SKM-1 treated with dmso at 0.1 percent for 144 hours (cell line): ENCODE measurements at regions not wholly inside any gene's neighbourhood (a gene's known extent, or its start where the extent isn't known, plus 50 kb on each side); places are given as distances from the start of the nearest gene placed in this dataset.

Experiments
- DNase-seq: peaks from one replicate; lab custom pipeline; 2025; ENCODE audit not compliant: unreplicated experiment; lab: John Stamatoyannopoulos, UW

DNA sequence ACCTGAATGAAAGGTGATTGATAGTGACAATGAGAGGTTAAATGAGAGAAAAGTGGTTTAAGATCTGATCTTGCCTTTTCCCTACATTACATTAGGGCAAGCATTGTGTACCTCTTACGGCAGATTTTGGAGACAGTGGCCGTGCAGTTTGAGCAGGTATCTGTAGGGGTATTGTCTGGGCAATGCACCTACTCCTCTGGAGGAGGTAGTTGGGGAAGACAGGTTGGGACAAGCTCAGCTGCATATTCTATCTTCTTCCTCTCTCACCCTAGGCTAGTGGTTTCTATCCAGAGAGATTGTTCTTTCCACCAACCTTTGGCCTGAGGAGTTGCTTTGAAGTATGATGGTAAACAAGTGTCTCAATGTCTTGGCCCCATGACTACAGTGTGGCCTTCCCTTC lies 323.2 kb downstream of the CYP26B1 start:
- DNase-seq, result no peak

DNA sequence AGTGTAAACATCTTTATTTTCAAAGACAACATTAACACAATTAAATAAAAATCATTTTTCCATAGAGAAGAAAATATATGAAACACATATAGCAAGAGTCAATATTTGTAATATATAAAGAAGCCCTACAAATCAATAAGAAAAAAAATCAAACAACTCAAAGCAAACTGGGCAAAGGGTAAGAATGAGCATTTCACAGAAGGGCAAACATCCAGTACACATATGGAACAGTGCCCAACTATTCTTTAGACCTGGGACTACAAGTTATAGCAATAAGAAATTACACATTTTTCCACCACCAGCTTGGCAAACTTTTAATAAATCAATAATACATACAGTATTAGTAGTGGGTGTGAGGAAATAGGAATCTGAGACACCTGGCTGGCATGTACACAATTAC lies 324.1 kb downstream of the CYP26B1 start:
- no peak for DNase-seq

DNA sequence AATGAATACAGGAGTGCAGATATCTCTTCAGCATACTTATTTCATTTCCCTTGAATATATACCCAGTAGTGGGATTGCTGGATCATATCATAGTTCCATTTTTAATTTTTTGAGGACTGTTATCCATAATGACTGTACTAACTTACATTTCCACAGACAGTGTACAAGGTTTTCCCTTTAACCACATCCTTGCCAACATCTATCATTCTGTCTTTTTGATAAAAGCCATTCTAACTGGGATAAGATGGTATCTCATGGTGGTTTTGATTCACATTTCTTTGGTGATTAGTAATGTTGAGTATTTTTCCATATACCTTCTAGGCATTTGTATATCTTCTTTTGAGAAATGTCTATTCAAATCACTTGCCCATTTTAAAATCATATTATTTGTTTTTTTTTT lies 325.2 kb downstream of the CYP26B1 start:
- no peak for DNase-seq

DNA sequence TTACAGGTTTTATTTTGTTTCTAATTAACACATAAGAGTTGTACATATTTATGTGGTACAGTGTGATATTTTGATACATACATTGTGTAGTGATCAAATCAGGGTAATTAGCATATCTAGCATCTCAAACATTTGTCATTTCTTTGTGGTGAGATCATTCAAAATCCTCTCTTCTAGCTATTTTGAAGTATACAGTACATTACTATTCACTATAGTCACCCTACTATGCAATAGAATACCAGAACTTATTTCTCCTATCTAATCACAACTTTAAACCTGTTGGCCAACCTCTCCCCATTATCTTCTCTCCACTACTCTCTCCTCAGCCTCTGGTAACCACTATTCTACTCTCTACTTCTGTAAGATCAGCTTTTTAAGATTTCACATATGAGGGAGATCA lies 325.8 kb downstream of the CYP26B1 start:
- DNase-seq, result no peak

DNA sequence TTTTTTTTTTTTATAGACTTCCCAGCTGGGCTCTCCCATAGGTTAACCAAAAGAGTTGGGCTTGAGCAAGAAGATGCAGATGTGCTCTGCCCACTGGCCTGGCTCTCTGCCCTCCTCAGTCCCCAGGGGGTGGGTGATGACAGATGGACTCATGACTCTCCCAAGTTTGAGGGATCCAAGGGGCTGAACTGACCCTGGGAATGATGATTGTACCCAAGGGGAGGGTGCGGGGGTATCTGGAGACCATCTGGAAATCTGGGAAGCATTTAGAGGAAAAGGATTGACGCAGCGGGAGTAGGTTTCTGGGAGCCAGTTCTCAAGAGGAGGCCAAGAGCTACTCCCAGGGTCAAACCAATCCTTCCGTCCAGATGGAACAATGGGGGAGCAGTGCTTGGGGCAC lies 330.8 kb downstream of the CYP26B1 start:
- DNase-seq, result no peak

DNA sequence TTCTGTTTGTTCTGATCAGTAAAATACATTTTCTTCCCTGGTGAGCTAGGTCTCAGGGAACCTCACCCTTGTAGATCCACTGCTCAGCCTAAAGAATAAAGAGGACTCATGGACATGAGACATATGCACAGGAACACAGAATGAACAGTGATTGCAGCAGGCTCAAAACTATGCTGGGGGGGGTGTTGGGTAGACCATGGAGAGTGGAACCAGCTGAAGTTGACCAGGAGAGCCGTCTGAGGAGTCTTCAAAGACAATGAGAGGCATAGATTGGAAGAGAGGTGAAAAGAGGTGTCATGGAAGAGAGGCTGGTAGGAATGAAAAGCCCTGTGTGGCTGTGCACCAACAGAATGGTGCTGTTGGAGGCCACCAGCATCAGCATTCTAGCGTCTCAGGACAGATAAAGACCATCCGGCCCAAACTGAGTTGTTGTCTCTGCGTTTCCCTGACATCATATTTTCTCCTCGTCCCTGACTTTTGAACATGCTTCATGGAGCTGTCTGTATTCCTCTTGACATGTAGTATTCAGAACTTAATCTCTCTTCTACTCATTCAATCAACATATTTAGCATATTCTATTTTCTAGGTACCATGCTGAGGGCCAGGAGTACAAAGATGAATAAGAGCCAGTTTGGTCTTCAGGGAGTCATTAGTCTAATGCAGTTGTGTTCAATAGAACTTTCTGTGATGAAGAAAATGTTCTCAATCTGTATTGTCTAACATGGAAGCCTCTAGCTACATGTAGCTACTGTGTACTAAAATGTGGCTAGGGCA lies 331.8 kb downstream of the CYP26B1 start:
- DNase-seq, result no peak

DNA sequence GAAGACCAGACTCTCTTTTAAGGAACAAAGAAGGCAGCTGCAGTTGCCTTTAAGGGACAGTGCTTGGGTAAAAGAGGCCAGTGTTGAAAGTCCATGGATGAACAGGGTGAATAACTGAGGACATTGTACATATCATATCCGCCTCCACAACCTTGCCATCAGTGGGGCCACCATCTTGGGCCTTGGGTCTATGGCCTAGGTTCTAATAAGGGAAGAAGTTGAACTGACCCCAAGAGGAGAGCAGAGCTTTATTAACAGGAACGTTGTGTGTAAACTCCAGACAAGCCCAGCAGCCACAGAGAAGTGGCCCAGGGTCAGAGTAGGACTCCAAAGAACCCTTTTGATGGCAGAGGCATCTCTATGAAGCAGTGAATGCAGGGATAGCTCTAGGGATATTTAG lies 332.8 kb downstream of the CYP26B1 start:
- DNase-seq, result no peak

DNA sequence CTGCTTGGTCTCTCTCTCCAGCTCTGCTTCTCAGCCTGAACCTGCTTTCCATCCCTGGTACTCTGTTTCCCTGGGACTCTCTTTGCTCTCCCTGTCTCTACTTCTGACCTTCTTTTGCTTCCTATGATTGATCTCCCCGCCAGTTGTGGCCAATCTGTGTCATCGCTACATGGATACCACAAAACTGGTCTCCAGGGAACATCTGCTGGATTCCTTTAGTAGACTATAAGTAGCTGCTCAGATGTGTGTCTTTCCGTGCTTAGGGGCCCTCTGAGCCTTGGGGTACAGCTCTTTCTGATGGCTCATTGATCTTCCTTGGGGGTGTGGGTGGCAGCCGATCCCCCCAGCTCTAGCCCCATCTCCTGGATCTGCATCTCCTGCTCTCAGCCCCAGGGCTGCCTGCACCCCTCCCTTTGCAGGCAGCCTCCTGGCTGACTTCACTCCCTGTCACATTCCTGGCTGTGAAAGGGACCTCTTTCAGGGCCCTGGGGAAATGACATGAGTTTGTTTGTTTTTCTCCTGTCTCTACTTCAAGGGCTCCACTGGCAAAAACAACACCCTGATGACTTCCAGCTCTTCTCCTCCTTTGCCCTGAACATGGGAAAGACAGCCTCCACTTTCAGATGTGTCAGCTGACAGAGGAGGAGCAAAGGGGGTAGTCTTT lies 333.7 kb downstream of the CYP26B1 start:
- DNase-seq, result no peak

DNA sequence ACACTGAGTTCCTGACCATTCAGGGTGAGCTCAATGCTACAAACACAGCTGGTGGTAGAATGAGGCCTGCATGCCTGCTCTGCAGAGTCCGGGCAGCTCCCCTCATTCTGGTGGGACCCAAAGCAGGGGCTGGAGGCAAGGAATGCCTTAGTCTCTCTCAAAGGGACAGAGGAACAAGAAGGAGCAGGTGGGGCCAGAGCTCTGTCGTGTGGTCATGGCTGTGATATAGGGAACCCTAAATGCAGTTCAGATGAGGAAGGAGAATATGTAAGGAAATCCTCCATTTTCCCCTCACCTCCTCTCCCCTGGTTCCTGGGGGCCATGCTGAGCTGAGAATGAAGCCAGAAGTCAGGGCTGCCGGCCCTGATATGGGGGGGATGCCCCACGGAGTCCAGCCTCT lies 334.3 kb downstream of the CYP26B1 start:
- DNase-seq, result no peak

DNA sequence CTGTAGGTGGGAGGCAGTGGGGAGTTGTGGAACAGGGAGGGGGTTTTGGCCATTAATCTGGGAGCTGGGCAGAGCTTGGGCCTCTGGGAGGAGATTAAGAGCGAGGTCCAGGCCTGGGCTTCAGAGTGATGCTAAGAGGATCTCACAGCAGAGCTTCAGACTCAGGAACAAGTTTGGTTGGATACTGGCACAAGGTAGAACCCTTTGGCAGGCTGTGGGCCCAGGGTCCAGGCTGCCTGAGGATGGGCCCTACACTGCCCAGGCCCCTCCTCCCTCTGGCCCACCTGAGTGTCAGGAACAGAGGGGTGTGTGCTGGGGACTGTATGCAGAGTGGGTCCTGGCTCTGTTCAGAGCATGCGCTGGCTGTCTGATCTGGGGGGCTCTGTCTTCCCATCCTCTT lies 334.9 kb downstream of the CYP26B1 start:
- no peak for DNase-seq

DNA sequence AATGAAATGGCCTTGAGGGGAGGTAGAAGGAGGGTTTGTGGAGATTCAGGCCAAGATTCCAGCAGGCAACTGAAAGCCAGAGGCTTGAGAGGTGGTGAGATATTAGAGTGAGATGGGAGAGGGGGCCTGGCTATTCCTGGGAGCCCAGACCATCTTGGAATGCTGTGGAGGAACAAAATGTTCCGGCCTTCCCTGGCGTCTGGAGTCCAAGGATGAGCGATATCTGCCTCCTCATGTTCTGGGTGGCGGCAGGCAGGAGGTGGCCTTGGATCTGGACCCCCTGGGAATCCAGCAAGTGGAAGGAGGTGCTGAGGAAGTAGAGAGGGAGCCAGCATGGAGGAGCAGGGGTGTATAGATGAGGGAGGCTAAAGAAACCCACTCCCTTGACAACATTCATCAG lies 335.9 kb downstream of the CYP26B1 start:
- DNase-seq, result no peak

DNA sequence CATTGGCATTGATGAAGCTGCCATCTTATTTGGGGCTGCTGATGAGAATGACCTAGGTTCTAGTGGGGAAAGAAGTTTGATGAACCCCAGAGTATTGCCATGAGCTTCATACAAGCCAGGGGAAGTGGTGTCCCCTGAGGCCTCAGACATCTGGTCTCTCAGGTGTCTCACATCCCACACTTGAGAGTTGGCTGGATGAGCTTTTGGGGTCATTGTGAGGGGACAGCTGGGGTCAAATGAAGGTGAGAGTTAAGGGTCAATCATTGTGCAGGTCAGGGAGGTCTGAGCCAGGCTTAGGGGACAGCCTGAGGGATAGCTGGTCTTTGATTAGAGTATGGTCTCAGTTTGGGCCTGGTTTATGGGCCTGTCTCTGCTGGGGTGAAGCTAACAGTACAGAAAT lies 336.5 kb downstream of the CYP26B1 start:
- no peak for DNase-seq

DNA sequence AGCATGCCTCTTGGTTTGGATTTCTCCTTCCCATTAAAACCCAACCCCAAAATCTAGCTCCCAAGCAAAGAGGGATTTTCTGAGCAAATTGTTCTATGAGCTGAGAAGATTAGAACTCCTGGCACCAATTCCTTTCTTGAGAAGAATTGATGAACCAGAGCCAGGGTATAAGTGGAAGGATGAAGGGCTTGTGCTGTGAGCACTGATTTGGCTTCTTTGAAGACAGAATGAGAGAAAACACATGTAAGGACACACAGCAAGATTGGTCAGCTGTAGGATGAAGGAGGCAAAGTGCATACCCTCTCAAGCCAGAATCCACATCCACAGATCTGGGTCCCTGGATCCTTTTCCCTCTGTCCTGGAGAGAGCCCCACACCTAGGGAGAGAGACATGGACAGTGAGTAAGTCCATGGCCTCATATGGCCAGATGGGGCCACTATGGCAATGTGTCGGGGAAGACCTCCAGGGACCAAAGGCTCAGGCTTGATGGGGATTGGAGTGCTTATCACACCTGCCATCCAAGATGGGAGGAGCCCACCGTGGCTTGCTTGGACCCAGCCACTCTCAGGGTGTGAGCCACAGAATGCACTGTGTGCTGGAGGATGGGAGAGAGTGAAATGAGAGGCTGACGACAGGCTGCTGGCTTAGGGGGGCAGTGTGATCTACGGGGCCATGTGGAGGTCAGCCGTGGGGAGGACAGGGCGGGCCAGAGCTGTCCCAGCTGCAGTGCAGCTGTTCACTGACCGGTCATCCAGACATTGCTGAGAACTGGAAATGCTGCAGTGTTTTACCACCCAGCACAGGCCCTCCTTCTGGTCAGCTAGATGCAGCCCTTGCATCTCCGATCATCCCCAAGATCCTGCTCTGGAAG lies 339.8 kb downstream of the CYP26B1 start:
- no peak for DNase-seq

DNA sequence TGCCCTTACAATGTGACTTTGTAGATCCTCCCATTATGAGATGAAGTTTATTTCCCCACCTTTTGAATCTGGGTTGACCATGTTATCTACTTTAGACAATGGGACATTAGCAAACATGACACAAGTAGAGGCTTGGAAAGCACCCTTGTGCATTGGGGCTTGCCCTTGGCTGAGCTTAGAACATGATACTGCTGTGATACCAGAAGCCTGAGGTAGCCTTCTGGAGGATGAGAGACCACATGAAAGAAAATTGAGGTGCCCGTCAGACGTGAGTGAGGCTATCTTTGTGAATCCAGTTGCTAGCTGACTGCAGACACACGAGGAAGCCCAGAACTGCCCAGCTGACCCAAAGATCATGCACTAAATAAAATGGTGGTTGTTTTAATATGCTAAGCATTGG lies 341.2 kb downstream of the CYP26B1 start:
- no peak for DNase-seq

DNA sequence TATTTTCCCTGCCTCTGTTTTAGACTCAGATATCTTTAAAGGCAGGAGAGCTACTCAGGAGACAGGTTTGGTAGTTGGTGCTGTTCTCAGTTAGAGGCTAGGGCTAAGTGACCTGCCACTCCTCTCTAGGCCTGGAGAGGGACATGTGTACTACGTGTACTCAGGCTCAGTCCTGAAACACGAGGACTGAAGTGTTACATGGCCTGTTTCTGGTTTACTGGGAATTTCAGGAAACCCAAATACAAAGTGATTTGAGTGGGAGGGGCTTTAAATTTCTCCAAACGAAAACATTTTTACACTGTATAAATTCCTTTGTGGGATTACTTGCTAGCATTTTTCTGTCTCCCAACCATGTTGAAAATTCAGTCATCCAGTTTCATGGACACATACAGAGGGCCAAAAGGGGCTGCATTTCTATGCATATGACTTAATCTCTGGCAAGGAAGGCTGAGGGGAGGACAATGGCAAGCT lies 343.3 kb downstream of the CYP26B1 start:
- no peak for DNase-seq

DNA sequence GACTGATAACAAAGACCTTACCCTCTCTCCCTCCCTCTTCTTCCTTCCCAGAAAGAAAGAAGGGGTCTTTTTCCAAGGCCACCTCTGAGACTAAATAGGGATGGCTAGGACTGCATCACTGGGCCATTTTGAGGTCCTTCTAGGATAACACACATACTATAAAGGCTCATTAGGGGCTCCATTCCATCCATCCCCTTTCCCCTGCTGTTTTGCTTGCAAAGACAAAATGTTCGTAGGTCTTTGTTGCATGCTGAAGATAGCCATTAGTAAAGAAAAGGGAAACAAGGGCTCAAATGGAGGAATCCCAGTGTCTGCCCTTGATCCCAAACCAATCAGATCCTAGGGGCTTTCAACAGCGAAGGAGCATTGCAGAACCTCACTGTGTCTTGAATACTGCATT lies 344.3 kb downstream of the CYP26B1 start:
- DNase-seq, result no peak

DNA sequence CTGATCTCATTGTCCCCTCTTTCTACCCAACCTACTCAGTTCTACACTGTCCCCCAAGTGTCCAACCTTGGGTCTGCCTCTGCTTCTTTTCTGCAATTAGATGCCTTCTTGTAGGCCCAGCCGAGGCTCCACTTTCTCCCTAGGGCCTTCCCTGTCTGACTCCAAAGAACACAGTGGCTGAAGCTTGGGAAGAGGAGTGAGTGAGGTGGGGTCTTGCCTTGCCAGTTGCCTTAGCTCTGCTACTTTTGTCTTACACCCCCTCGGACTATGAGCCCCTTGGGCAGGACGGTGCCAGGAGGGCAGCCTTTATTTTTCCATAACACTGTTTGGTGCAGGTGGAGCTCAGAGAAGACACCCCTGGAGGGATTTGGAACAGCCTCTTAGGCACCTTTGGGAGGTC lies 345.1 kb downstream of the CYP26B1 start:
- no peak for DNase-seq

DNA sequence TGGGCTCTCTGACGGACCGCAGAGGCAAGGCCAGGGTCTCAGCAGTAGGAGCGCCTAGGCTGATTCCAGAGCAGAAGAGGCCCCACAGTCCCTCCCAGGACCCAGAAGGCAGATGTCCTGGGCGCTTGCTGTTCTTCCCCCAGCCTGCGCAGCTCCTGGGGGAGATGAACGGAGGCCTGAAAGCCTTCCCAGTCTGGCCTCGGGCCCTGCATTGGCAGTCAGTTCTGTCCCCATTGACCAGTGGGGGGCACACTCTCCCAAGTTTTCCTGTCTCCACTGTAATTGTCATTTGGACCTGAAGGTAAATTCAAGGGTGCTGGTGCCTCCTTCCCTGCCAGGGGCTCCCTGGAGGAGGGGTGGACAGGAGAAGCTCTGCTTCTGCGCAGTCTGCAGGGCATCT lies 345.7 kb downstream of the CYP26B1 start:
- DNase-seq, result no peak

DNA sequence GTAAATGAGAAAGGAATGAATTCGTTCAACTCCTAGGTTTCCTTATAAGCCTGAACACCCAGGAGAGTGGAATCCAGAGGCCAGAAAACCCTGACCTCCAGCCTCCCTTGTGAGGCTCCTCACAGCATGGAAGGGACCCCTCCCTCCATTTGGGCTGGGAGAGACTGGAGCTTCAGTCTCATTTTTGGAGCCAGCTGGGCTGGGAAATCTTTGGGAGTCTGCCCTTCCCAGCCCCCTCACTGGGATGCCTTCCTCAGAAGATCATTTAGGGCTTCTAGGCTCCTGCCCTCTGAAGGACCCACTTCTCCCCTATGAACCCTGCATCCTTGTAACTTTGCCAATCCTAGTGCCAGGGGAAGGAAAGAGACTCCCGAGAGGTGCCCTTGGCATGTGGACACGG lies 346.1 kb downstream of the CYP26B1 start:
- no peak for DNase-seq

DNA sequence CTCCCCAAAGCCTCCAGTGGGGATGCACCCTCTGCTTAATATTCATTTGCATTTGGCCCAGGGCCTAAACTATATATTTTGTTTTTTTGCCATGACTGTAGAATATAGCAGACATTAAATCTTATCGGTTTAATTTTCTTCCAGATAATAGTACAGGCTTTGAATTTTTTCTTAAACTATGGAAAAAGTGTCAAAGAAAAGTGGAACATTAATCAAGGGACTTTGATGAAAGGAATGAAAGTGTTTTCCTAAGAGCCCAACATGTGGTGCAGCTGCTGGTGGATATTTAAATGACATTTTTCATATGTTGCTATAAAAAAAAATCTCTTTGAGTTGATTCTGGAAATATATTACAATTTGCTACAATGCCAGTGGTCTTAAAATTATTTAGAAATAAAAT lies 346.8 kb downstream of the CYP26B1 start:
- no peak for DNase-seq

DNA sequence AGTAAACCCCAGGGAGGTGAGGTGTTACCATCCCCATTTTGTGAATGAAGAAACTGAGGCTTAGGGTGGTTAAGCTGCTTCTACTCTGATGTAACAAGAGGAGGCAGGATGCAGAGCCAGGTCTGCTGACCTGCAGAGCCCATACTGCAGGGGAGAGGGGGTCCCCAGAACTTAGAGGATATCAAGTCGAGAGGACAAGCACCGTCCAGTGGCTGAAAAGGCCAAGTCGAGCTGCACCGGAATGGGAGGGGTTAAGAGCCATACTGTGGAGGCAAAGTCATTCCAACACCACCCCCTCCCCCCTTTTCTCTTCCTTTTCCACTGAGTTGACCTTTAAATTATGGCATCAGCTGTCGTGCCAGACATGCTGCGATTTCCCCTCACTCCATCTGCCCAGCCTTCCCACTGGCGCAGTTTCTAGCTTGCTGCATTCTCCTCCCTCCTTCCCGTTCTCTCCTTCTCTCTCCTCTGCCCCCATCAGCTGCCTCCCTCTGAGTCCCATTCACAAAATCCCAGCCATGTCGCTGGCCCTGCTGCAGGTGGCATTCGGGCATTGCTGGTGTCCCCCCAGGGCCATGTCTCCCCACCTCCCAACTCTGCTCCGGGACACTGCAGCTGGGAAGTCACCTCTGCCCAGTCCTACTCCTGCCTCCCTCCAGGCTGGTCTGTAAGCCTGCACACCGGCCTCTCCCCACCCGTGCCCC lies 346.9 kb downstream of the DYSF start:
- DNase-seq, result no peak
